RCC 7860 (cell line): ENCODE measurements at regions not wholly inside any gene's neighbourhood (a gene's known extent, or its start where the extent isn't known, plus 50 kb on each side); places are given as distances from the start of the nearest gene placed in this dataset.
"Not testable (repeated sequence)": the region's sequence is repeated elsewhere in the genome, so short reads cannot be mapped to it uniquely, and the experiment has no call there.

Experiments
- DNase-seq: peaks from one replicate; pipeline ENCODE4 v3.0.0-alpha.2; 2015; ENCODE audit warnings: low spot score
- FAIRE-seq: peaks from 2 replicates; lab custom pipeline; 2012; peaks lifted over from hg19 to GRCh38; lab: Jason Lieb, UNC

DNA sequence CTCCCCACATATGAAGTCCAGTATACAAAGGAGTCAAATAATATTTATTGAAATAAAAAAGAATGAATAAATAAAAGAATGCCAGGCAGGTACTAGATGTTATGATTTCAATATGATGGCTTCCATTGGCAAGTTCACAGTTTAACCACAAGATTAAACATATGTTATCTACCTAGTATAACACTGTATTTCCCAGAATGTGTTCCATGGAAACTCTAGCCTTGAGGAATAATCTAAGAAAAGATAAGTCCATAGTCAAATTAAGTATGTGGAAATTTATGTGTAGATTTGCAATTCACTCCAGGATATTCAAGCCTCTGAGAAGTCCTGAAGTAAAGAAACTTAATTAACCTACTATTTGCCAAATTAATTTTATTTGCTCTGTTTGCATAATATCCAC, 71.1 kb upstream of the FMNL2 start:
- FAIRE-seq (no peak), DNase-seq (no peak)

DNA sequence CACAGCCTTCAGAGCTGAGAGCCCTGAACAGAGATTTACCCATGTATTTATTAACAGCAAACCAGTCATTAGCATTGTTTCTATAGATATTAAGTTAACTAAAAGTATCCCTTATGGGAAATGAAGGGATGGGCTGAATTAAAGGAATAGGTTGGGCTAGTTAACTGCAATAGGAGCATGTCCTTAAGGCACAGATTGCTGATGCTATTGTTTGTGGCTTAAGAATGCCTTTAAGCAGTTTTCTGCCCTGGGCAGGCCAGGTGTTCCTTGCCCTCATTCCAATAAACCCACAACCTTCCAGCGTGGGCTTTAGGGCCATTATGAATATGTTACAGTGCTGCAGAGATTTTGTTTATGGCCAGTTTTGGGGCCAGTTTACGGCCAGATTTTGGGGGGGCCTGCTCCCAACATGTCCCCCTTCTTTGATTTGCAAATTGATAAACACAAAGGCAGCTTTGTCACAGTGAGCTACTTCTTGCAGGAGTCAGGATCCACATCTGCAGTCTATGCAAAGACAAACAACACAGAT, 61.2 kb upstream of the FMNL2 start:
- DNase-seq, FAIRE-seq: not testable (repeated sequence)

- FAIRE-seq, DNase-seq: not testable (repeated sequence)
These were observed 57.1 kb upstream of the FMNL2 start for GRCh38 chr2:152277896-152278295.

- FAIRE-seq = no peak
These were observed 56.4 kb upstream of the FMNL2 start for GRCh38 chr2:152278526-152278925.

DNA sequence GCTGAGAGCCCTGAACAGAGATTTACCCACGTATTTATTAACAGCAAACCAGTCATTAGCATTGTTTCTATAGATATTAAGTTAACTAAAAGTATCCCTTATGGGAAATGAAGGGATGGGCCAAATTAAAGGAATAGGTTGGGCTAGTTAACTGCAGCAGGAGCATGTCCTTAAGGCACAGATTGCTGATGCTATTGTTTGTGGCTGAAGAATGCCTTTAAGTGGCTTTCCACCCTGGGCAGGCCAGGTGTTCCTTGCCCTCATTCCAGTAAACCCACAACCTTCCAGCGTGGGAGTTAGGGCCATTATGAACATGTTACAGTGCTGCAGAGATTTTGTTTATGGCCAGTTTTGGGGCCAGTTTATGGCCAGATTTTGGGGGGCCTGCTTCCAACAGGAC, 55.6 kb upstream of the FMNL2 start:
- FAIRE-seq, DNase-seq: not testable (repeated sequence)

More at GRCh38 chr2:152278526-152278925, 56.4 kb upstream of the FMNL2 start:
- DNase-seq = no peak

- DNase-seq = no peak
- FAIRE-seq = no peak
These were observed 54.2 kb upstream of the FMNL2 start for GRCh38 chr2:152280780-152281179.

GRCh38 chr2:152283392-152283791, 51.6 kb upstream of the FMNL2 start:
- no peak for DNase-seq
- no peak for FAIRE-seq

DNA sequence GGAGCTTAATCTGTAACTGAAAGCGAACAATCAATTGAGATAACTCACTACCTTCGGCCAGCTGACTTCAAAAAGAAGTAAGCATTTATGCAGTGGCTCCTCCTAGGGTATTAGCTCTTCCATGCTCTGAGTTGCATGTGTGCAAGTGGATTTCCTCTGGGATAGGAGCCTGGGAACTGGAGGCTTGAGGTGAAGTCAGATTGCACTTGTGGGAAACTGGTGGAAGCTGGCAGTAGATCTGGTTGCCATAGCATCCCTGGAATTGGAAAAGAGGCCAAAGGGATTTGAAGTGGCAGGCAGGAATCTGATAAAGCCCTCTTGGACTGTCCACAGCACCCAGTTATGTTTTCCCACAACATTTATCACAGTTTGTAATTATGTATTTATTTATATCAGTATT, 50.6 kb upstream of the FMNL2 start:
- FAIRE-seq = no peak
- no peak for DNase-seq
